Epithelial cell of esophagus (primary cell): ENCODE measurements at regions not wholly inside any gene's neighbourhood (a gene's known extent, or its start where the extent isn't known, plus 50 kb on each side); places are given as distances from the start of the nearest gene placed in this dataset.
"Not testable (repeated sequence)": the region's sequence is repeated elsewhere in the genome, so short reads cannot be mapped to it uniquely, and the experiment has no call there.

Experiments used
- DNase-seq: peaks from one replicate; pipeline ENCODE4 v3.0.0; 2010; ENCODE audit warnings: low read depth
- H3K4me3 ChIP-seq: 2 replicates; pipeline ENCODE4 v1.5.1; 2011; ENCODE audit warnings: mild to moderate bottlenecking, low read length, control low read depth
- TF ChIP-seq, protein P1 (sequence below): IDR thresholded peaks from 2 replicates; pipeline ENCODE4 v1.5.1; 2011; ENCODE audit warnings: low read depth, mild to moderate bottlenecking, low read length, control low read depth, inconsistent platforms; ENCODE audit not compliant: insufficient read depth; ENCODE audit errors: missing control alignments

DNA sequence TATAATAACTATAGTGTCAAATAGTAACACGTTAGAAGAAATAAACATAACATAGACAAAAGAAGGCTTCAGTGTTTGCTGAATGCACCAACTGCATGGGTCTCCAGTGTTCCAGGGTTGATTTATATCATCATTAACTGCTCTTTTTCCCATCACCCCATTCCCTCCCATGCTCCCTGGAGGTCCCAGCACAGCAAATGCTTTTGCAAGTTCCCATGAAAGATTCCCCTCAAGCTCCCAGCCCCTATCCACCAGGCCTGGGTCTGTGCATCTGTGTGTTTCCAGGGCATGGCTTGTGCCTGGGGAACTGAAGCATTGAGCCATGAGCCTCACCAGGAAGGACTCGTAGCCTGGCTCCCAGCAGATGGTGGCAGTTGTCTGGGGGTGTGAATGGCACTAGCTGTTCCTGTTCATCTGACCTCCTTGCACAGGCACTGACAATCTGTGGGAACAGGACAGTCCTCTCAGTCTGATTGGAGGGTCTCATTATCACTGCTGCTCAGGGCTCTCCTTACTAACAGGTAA is 164.6 kb upstream of the RMP24 start:
- TF ChIP-seq, protein P1, sequence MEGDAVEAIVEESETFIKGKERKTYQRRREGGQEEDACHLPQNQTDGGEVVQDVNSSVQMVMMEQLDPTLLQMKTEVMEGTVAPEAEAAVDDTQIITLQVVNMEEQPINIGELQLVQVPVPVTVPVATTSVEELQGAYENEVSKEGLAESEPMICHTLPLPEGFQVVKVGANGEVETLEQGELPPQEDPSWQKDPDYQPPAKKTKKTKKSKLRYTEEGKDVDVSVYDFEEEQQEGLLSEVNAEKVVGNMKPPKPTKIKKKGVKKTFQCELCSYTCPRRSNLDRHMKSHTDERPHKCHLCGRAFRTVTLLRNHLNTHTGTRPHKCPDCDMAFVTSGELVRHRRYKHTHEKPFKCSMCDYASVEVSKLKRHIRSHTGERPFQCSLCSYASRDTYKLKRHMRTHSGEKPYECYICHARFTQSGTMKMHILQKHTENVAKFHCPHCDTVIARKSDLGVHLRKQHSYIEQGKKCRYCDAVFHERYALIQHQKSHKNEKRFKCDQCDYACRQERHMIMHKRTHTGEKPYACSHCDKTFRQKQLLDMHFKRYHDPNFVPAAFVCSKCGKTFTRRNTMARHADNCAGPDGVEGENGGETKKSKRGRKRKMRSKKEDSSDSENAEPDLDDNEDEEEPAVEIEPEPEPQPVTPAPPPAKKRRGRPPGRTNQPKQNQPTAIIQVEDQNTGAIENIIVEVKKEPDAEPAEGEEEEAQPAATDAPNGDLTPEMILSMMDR, result no peak
- no peak overlapping the region for H3K4me3 ChIP-seq
- no peak for DNase-seq

DNA sequence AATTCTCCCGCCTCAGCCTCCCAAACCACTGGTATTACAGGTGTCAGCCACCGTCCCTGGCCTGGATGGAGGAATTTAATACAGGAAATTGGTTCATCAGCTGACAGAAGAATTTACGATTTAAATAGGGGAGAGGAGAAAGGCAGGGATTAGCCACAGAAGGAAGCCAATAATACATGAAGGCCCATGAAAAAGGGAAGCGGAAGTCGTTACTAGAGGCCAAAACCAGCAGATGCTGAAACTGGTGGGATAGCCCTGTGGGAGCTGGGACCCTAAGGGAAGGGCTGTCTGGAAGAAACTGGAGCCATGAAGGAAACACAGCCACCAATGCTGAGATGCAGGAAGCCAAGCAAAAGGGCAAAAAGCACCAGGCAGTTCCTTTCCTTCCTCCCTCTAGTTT is 163.7 kb upstream of the RMP24 start:
- no peak overlapping the region for H3K4me3 ChIP-seq
- no peak for DNase-seq
- TF ChIP-seq, protein P1, result no peak

DNA sequence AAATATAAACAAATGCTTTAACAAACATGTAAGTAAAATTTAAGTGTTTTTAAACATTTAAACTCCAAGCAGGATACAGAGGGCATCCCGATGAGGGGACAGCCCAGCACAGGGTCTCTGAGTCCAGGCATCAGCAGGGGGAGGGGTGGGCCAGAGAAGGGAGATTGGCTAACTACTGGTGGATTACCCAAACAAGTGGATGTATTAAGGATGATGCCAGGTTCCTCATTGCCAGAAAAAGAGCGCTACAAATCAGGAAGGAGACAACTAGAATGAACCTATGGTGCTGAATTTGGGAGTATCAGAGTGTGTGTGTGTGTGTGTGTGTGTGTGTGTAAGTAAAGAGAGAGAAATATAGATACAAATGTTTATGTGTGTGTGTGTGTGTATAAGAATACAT is 162.0 kb upstream of the RMP24 start:
- no peak for DNase-seq
- no peak overlapping the region for H3K4me3 ChIP-seq
- TF ChIP-seq, protein P1, result no peak

DNA sequence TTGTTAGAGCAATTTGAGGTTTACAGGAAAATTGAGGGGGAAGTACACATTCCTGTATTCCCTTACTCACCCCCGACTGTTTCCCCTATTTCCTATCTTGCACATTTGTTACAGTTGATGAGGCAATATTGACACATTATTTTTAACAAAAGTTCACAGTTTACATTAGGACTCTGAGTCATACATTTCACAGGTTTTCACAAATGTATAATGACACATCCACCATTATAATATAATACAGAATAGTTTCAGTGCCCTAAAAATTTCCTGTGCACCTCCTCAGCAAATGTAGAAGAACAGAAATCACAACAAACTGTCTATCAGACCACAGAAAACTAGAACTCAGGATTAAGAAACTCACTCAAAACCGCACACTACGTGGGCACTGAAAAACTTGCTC is 160.6 kb upstream of the RMP24 start:
- peak; percentile 84 for DNase-seq
- TF ChIP-seq, protein P1, result no peak

DNA sequence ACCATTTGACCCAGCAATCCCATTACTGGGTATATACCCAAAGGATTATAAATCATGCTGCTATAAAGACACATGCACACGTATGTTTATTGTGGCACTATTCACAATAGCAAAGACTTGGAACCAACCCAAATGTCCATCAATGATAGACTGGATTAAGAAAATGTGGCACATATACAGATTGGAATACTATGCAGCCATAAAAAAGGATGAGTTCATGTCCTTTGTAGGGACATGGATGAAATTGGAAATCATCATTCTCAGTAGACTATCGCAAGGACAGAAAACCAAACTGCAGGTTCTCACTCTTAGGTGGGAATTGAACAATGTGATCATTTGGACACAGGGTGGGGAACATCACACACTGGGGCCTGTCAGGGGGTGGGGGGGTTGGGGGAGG is 157.5 kb upstream of the RMP24 start:
- DNase-seq, H3K4me3 ChIP-seq: not testable (repeated sequence)

More for the DNA sequence above, 160.6 kb upstream of the RMP24 start:
- no peak overlapping the region for H3K4me3 ChIP-seq

DNA sequence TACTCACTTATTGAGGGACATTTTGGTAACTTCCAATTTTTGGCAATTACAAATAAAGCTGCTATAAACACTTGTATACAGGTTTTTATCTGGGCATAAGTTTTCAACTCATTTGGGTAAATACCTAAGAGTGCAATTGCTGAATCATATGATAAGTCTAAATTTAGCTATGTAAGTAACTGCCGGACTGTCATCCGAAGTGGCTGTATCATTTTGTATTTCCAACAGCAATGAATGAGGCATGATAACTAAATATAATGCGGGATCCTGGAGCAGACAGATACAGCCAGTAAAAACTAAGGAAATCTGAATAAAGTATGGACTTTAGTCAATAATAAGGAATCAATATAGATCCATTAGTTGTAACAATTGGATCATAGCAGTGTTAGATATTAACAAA is 156.5 kb upstream of the RMP24 start:
- DNase-seq, result no peak
- H3K4me3 ChIP-seq, result no peak overlapping the region
- TF ChIP-seq, protein P1, result no peak

DNA sequence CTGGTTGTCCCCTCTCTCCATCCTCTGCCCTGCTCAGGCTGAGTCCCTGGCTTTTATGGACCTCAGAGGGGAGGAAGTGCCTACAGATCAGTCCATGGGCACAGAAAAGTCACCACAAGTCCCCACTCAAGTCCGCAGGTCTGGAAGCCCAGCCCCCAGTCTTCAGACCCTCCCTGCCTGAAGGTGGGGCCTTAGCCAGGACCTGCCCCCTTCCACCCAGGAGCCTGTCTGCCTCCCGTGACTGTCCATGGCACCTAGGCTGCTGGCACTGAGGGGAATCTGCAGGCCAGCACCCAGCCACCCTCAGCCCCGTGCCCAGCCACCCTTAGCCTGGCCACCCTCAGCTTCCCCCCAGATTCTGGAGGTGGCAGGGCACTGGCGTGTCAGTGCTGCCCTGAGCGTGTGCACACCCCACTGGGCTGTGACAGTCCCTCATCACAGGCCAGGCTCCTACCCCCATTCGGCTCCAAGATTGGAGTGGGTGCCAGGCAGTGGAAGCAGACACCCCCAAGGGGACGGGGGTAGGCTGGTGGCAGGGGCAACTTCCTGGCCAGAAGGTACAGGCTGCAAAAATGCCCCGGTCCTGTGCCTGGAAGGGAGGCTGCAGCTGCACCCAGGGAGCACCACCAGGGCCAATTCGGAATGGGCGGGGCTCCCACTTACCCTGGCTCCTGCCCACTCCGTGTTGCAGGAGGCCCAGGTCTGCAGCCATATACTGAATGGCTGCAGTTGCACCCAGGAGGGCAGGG is 154.7 kb upstream of the RMP24 start:
- no peak for DNase-seq
- TF ChIP-seq, protein P1, result no peak
- no peak overlapping the region for H3K4me3 ChIP-seq
